ENCODE measurements at regions not wholly inside any gene's neighbourhood (a gene's known extent, or its start where the extent isn't known, plus 50 kb on each side); places are given as distances from the start of the nearest gene placed in this dataset.
"Not testable (repeated sequence)": the region's sequence is repeated elsewhere in the genome, so short reads cannot be mapped to it uniquely, and the experiment has no call there.

- H3K4me2 ChIP-seq (ENCODE audit: insufficient read depth, low read length); H3K9me3 ChIP-seq (replicated peaks; ENCODE audit: control insufficient read depth, insufficient read depth, low read depth, low read length); H3K9ac ChIP-seq (ENCODE audit: insufficient read depth in 1 of 2, low read depth in 2 of 2, low read length in 2 of 2); H3K9me1 ChIP-seq (ENCODE audit: control insufficient read depth, insufficient read depth, low read length); H3K4me1 ChIP-seq (replicated peaks in 1 of 2; ENCODE audit: control insufficient read depth in 2 of 2, insufficient read depth in 2 of 2, low read length in 2 of 2); H3K27me3 ChIP-seq (ENCODE audit: control insufficient read depth in 2 of 2, insufficient read depth in 2 of 2, low read length in 2 of 2); H3K36me3 ChIP-seq (ENCODE audit: control insufficient read depth, insufficient read depth, low read length); DNase-seq (ENCODE audit: extremely low read depth in 1 of 4, low spot score in 3 of 4); H2AFZ ChIP-seq (ENCODE audit: low read depth, low read length); intact Hi-C loops (cut with micrococcal nuclease); CTCF ChIA-PET (ENCODE audit: low intra/inter-chr PET ratio); BruUV-seq (replicated peaks); FAIRE-seq; H3K4me3 ChIP-seq; in situ Hi-C loops (cut with MboI): not testable (repeated sequence)
- TF ChIP-seq TEAD2 (tag; IDR thresholded peaks at IDR 0.05) (peak; percentile 63), TEAD1 (CRISPR knock-in tag; IDR thresholded peaks at IDR 0.05) (0 out of 4 replicates have a peak, but pooled peaks of 1 of the 2 experiments have one; percentile 31)
- ATAC-seq, result peak; percentile 64
- POLR2A ChIA-PET, result interaction anchor here (0.9 to 1.1 kb wide), 2 partner anchors 9 to 21 kb away, joined by 3 to 4 read pairs; no protein-coding TSS in a partner anchor
- H3K79me2 ChIP-seq (ENCODE audit: control insufficient read depth, insufficient read depth, low read length), result peaks cover 93% of the 10 kb centered on the region
- 18% methylated on average over 3 of the region's 3 CpGs for WGBS (ENCODE audit: insufficient coverage, low coverage, missing lambda C conversion rate)
- peaks cover 11% of the 10 kb centered on the region; the same call in 1 of the 2 replicates for H4K20me1 ChIP-seq (replicated peaks; ENCODE audit: control insufficient read depth, insufficient read depth, low read length)
- H3K27ac ChIP-seq (ENCODE audit: extremely low read depth, low read depth, low read length), result 0 out of 3 replicates have a peak overlapping the region, but pooled peaks have one; percentile 2
Observed at GRCh38 chr7:145805496-145805895, 311.1 kb upstream of the CNTNAP2 start.

- CTCF ChIA-PET (ENCODE audit: low intra/inter-chr PET ratio), result no interaction called here
- Histone ChIP-seq H3K4me3 (no peak overlapping the region), H4K20me1 (replicated peaks; ENCODE audit: control insufficient read depth, insufficient read depth, low read length) (peaks cover 20% of the 10 kb centered on the region), H3K9me3 (replicated peaks; ENCODE audit: control insufficient read depth, insufficient read depth, low read depth, low read length) (no peaks in the 10 kb centered on the region), H3K9me1 (ENCODE audit: control insufficient read depth, insufficient read depth, low read length) (no peaks in the 10 kb centered on the region), H3K27ac (ENCODE audit: extremely low read depth, low read depth, low read length) (no peak overlapping the region), H3K4me2 (ENCODE audit: insufficient read depth, low read length) (no peak overlapping the region), H2AFZ (ENCODE audit: low read depth, low read length) (no peak overlapping the region), H3K36me3 (ENCODE audit: control insufficient read depth, insufficient read depth, low read length) (peaks cover 25% of the 10 kb centered on the region; the same call in 2 of the 3 replicates), H3K4me1 (replicated peaks in 1 of 2; ENCODE audit: control insufficient read depth in 2 of 2, insufficient read depth in 2 of 2, low read length in 2 of 2) (no peaks in the 10 kb centered on the region; a peak in 1 of 5 replicates), H3K9ac (ENCODE audit: insufficient read depth in 1 of 2, low read depth in 2 of 2, low read length in 2 of 2) (no peak overlapping the region), H3K27me3 (ENCODE audit: control insufficient read depth in 2 of 2, insufficient read depth in 2 of 2, low read length in 2 of 2) (no peaks in the 10 kb centered on the region), H3K79me2 (ENCODE audit: control insufficient read depth, insufficient read depth, low read length) (peaks cover 91% of the 10 kb centered on the region)
- WGBS (ENCODE audit: insufficient coverage, low coverage, missing lambda C conversion rate), result 39% methylated on average over 2 of the region's 2 CpGs
- FAIRE-seq (no peak), ATAC-seq (no peak), DNase-seq (ENCODE audit: extremely low read depth in 1 of 4, low spot score in 3 of 4) (no peak)
- intact Hi-C loops (cut with micrococcal nuclease), result no loop called here
- in situ Hi-C loops (cut with MboI), result no loop called here
- POLR2A ChIA-PET, result interaction anchor here (1.7 to 2.1 kb wide), 2 partner anchors 8 to 13 kb away, joined by 4 to 11 read pairs; no protein-coding TSS in a partner anchor
- no TSS peak for BruUV-seq (replicated peaks)
- no peak for TF ChIP-seq HDAC1 (IDR thresholded peaks at IDR 0.05)
- no peak for TF ChIP-seq ZEB2 (IDR thresholded peaks at IDR 0.05)
- peak; percentile 73 for TF ChIP-seq ATF3 (IDR thresholded peaks at IDR 0.05)
- no peak for TF ChIP-seq ATF3 (CRISPR knock-in tag; conservative IDR thresholded peaks at IDR 0.05)
- no peak for TF ChIP-seq RBM39 (optimal IDR thresholded peaks at IDR 0.05; ENCODE audit: low read depth, low read length)
- no peak for TF ChIP-seq SREBF1 (IDR thresholded peaks at IDR 0.05; ENCODE audit: borderline replicate concordance, low read depth, low read length)
- TF ChIP-seq JUNB (CRISPR knock-in tag; conservative IDR thresholded peaks at IDR 0.05), result no peak
- TF ChIP-seq ZNF347 (CRISPR knock-in tag; IDR thresholded peaks at IDR 0.05; ENCODE audit: low read depth), result no peak
- no peak for TF ChIP-seq TFAP4 (CRISPR knock-in tag; IDR thresholded peaks at IDR 0.05; ENCODE audit: borderline replicate concordance)
- no peak for TF ChIP-seq ZNF253 (CRISPR knock-in tag; conservative IDR thresholded peaks at IDR 0.05)
- 0 out of 2 replicates have a peak, but pooled peaks have one; percentile 17 for TF ChIP-seq RBFOX2 (IDR thresholded peaks at IDR 0.05; ENCODE audit: low read depth, low read length)
- no peak for TF ChIP-seq NFYB (IDR thresholded peaks at IDR 0.05; ENCODE audit: extremely low read depth, insufficient read length)
Observed at GRCh38 chr7:145797507-145797906, 319.1 kb upstream of the CNTNAP2 start.

All from K562 (cell line).